Body of pancreas (tissue), 4 donors: ENCODE measurements at regions not wholly inside any gene's neighbourhood (a gene's known extent, or its start where the extent isn't known, plus 50 kb on each side); places are given as distances from the start of the nearest gene placed in this dataset.

ENCODE experiments used
- CTCF ChIP-seq, 7 experiments: fragments of 450-650 bp in 4 of 7; fragments of 200-600 bp in 3 of 7; sonication (generic) in 3 of 7; IDR thresholded peaks; one replicate each; pipeline ENCODE4 v1.5.1; 2016 to 2019; ENCODE audit warnings: antibody characterized with exemption in 7 of 7
- POLR2A ChIP-seq, 3 donors: fragments of 450-650 bp; IDR thresholded peaks; one replicate each; pipeline ENCODE4 v1.6.1; 2016; ENCODE audit warnings: antibody characterized with exemption in 3 of 3, mild to moderate bottlenecking in 2 of 3

- TF ChIP-seq CTCF (IDR thresholded peaks at IDR 0.05) (no peak), POLR2A (IDR thresholded peaks at IDR 0.05) (no peak)
Measured at GRCh38 chrX:45873781-45874180, 671.4 kb downstream of the ZNF674 start.
